ENCODE measurements at regions not wholly inside any gene's neighbourhood (a gene's known extent, or its start where the extent isn't known, plus 50 kb on each side); places are given as distances from the start of the nearest gene placed in this dataset.
"Not testable (repeated sequence)": the region's sequence is repeated elsewhere in the genome, so short reads cannot be mapped to it uniquely, and the experiment has no call there.

- no peak for DNase-seq (ENCODE audit: extremely low read depth, low read depth)
- TF ChIP-seq CTCF (IDR thresholded peaks at IDR 0.05; ENCODE audit: low read depth, low read length), result no peak
These were observed 96.8 kb upstream of the MAP9 start for GRCh38 chr4:155473420-155474095.

DNA sequence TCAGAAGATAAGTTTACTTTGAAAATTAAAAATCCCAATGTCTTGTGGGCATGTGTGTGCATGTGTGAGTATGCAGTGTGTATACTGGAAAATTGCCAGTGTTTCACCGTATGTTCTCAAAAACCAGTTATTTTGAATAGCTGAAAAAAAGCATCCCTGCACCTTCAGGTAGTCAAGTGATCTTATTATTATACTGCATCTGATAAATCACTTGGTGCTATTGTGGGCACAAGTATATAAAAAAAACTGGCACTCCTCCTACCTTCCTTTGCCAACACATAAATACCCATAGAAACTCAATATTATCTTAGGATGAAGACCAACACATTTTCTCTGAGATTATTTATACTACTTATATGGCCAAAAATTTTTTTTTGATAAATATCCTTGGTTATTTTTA, 91.5 kb upstream of the MAP9 start:
- no peak for DNase-seq (ENCODE audit: extremely low read depth, low read depth)
- no peak for TF ChIP-seq CTCF (IDR thresholded peaks at IDR 0.05; ENCODE audit: low read depth, low read length)

GRCh38 chr4:155450676-155451075, 73.9 kb upstream of the MAP9 start:
- TF ChIP-seq CTCF (IDR thresholded peaks at IDR 0.05; ENCODE audit: low read depth, low read length), result no peak
- DNase-seq (ENCODE audit: extremely low read depth, low read depth), result no peak

- TF ChIP-seq CTCF (IDR thresholded peaks at IDR 0.05; ENCODE audit: low read depth, low read length), result no peak
- no peak for DNase-seq (ENCODE audit: extremely low read depth, low read depth)
These were observed 68.5 kb upstream of the MAP9 start for GRCh38 chr4:155445306-155445705.

DNA sequence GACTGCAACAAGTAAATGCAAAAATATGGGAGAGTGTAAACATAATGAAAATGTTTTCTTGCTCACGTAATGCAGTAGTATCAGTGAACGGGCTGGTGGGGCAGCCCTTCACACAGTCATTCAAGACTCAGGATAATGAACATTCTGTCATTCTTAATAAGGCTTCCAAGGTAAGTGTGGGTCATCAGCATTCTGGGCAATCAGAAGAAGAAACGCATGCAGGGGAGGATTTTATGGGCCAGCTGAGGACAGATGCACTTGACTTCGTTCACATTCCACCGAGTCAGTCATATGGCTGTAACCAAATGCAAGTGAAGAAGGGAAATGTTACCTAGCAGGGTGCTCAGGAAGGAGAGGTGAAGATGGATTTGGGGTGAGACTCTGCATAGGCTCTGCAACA, 68.0 kb upstream of the MAP9 start:
- DNase-seq (ENCODE audit: extremely low read depth, low read depth), result no peak
- no peak for TF ChIP-seq CTCF (IDR thresholded peaks at IDR 0.05; ENCODE audit: low read depth, low read length)

GRCh38 chr4:155442267-155443105, 65.7 kb upstream of the MAP9 start:
- peak; percentile 97 for TF ChIP-seq CTCF (IDR thresholded peaks at IDR 0.05; ENCODE audit: low read depth, low read length)
- DNase-seq (ENCODE audit: extremely low read depth, low read depth), result peak; percentile 35

DNA sequence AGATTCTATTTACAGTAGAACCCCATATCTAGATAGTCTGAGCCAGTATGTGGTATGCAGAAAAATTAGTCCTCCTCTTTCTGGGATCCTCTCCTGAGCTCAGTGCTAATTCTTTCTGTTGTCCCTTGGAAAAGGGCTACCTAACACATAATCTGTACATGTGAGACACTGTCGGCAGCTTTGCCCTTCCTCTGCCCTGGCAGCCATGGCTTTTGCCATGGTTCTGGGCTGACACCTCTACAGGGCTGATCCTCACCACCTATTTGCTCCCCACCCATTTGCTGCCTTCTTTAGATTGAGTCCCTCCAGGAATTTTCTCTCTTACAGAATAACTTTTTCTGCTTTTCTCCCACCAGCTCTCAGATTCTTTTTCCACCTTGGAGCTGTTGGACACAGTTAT, 64.7 kb upstream of the MAP9 start:
- no peak for TF ChIP-seq CTCF (IDR thresholded peaks at IDR 0.05; ENCODE audit: low read depth, low read length)
- DNase-seq (ENCODE audit: extremely low read depth, low read depth), result no peak

- not testable (repeated sequence) for DNase-seq (ENCODE audit: extremely low read depth, low read depth)
These were observed 63.0 kb upstream of the MAP9 start for GRCh38 chr4:155439760-155440159.
